A673 (cell line): ENCODE measurements at regions not wholly inside any gene's neighbourhood (a gene's known extent, or its start where the extent isn't known, plus 50 kb on each side); places are given as distances from the start of the nearest gene placed in this dataset.

Experiments used
- BruUV-seq: library from RNA; stranded (reverse); fragments of 400-500 nt; replicated peaks from 2 replicates; lab custom pipeline; 2021; lab: Mats Ljungman, UMichigan
- CTCF ChIA-PET: fragments of 300-600 bp; sonication (Branson Sonifier 250); formaldehyde crosslinking; loops from one replicate; lab custom pipeline; 2022; ENCODE audit warnings: antibody characterized with exemption; lab: Charles Lee
- POLR2A ChIA-PET: fragments of 300-600 bp; sonication (Branson Sonifier 250); formaldehyde crosslinking; loops from one replicate; lab custom pipeline; 2022; ENCODE audit warnings: antibody characterized with exemption; ENCODE audit not compliant: low non-redundant PET; lab: Charles Lee
- DNase-seq: peaks from one replicate; pipeline ENCODE4 v3.0.0-alpha.2; 2015; ENCODE audit warnings: low spot score
- H3K27ac ChIP-seq: fragments of 200-600 bp; sonication (generic); 2 replicates; pipeline ENCODE4 v1.5.1; 2016; ENCODE audit warnings: mixed run types, low read depth, mild to moderate bottlenecking, mixed read lengths, antibody characterized with exemption, low read length; ENCODE audit not compliant: poor library complexity, severe bottlenecking
- H3K27me3 ChIP-seq: fragments of 200-600 bp; sonication (generic); replicated peaks from 2 replicates; pipeline ENCODE4 v1.6.1; 2017; ENCODE audit warnings: mixed run types, low read depth, mild to moderate bottlenecking, mixed read lengths, antibody characterized with exemption, low read length; ENCODE audit not compliant: insufficient read depth, poor library complexity
- H3K36me3 ChIP-seq: fragments of 200-600 bp; sonication (generic); 2 replicates; pipeline ENCODE4 v1.6.1; 2016; ENCODE audit warnings: mixed run types, mild to moderate bottlenecking, mixed read lengths, antibody characterized with exemption, low read length; ENCODE audit not compliant: insufficient read depth, poor library complexity, severe bottlenecking
- H3K4me1 ChIP-seq: fragments of 200-600 bp; sonication (generic); 2 replicates; pipeline ENCODE4 v1.6.1; 2017; ENCODE audit warnings: mixed run types, mild to moderate bottlenecking, mixed read lengths, antibody characterized with exemption, low read length; ENCODE audit not compliant: insufficient read depth, poor library complexity, severe bottlenecking
- H3K4me3 ChIP-seq: fragments of 200-600 bp; sonication (generic); 2 replicates; pipeline ENCODE4 v1.5.1; 2016; ENCODE audit warnings: low read depth, mixed run types, mild to moderate bottlenecking, mixed read lengths, low read length; ENCODE audit not compliant: poor library complexity, severe bottlenecking
- H3K9me3 ChIP-seq: fragments of 200-600 bp; sonication (generic); 2 replicates; pipeline ENCODE4 v1.6.1; 2016; ENCODE audit warnings: mixed run types, low read depth, mild to moderate bottlenecking, mixed read lengths, antibody characterized with exemption, low read length; ENCODE audit not compliant: poor library complexity, severe bottlenecking
- EZH2 ChIP-seq: fragments of 200-600 bp; sonication (generic); IDR thresholded peaks from 2 replicates; pipeline ENCODE4 v1.6.1; 2017; ENCODE audit warnings: borderline replicate concordance, low read depth, mild to moderate bottlenecking, mixed read lengths, antibody characterized with exemption, low read length; ENCODE audit not compliant: poor library complexity, severe bottlenecking
- intact Hi-C: fragments of 100-400 bp; cut with micrococcal nuclease; formaldehyde crosslinking; loops from one replicate; pipeline ENCODE4 v1.10.0; 2022; ENCODE audit not compliant: unreplicated experiment
- TF ChIP-seq, protein P1 (sequence below): fragments of 300-800, 200-600 bp; sonication (generic); conservative IDR thresholded peaks from 2 replicates; pipeline ENCODE4 v1.5.1; 2017; ENCODE audit warnings: low read depth, mild to moderate bottlenecking, antibody characterized with exemption, low read length, moderate library complexity, mixed read lengths

DNA sequence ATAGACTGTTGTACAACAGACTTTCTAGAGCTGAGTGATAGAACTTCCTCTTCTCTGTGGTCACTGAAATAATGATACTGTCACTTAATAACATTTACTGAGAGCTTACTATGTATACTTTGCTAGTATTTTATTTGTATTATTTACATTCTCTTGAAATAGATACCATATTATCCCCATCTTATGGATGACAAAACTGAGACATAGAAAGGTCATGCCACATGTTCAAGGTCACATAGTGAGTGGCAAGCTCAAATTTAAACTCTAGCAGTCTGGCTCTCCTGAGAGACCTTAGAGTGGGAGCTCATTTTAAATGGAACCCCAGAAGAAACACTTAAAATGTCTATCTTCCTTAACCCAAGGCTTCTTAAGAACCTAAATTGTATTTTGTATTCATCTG lies 266.6 kb upstream of the CAMK1G start:
- no peaks in the 10 kb centered on the region for H3K4me1 ChIP-seq
- H3K9me3 ChIP-seq, result no peaks in the 10 kb centered on the region
- H3K4me3 ChIP-seq, result no peak overlapping the region
- no TSS peak for BruUV-seq
- POLR2A ChIA-PET, result no interaction called here
- CTCF ChIA-PET, result no interaction called here
- no peak for DNase-seq
- TF ChIP-seq, protein P1, sequence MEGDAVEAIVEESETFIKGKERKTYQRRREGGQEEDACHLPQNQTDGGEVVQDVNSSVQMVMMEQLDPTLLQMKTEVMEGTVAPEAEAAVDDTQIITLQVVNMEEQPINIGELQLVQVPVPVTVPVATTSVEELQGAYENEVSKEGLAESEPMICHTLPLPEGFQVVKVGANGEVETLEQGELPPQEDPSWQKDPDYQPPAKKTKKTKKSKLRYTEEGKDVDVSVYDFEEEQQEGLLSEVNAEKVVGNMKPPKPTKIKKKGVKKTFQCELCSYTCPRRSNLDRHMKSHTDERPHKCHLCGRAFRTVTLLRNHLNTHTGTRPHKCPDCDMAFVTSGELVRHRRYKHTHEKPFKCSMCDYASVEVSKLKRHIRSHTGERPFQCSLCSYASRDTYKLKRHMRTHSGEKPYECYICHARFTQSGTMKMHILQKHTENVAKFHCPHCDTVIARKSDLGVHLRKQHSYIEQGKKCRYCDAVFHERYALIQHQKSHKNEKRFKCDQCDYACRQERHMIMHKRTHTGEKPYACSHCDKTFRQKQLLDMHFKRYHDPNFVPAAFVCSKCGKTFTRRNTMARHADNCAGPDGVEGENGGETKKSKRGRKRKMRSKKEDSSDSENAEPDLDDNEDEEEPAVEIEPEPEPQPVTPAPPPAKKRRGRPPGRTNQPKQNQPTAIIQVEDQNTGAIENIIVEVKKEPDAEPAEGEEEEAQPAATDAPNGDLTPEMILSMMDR, result no peak
- TF ChIP-seq EZH2, result no peak
- intact Hi-C loops, result no loop called here
- H3K27ac ChIP-seq, result no peak overlapping the region
- H3K36me3 ChIP-seq, result no peaks in the 10 kb centered on the region
- peaks cover 13% of the 10 kb centered on the region for H3K27me3 ChIP-seq

DNA sequence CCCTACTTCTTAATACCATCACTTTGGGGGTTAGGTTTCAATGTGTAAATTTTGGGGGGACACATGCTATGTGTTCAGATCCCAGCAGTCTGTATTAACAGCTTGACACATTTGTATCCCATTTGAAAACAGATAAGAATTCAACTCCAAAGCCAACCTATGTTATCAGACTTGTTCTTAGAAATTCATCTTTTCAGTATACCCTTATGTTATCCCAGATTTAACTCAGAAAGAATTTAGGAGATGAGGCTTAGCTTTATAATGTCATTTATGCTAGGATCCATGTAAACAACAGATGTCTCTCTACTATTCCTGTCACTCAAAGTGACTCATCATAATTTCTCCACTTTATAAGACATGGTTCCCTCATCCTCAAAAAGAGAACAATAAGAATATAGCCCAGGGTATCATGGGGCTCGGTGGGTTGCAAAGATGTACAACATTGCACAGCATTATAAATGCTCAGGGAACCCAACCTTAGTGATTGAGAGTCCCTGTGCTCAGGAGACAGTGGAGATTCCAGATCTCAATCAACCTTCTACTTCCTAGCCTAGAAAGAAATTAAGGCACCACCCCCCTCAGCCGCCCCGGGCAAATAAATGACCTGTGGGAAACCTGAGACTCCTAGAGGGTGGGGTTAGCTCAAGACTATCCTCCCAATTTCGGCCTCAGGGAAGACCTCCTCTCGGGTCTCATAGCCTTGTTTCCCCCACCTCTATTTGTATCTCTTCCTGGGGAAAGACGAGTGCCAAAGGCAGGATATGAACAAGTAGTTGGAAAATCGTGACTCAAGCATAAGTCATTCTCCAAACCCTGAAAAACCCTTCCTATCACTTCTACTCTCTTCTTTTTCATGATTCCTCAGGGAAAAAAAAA lies 265.1 kb upstream of the CAMK1G start:
- peaks cover 13% of the 10 kb centered on the region for H3K27me3 ChIP-seq
- H3K27ac ChIP-seq, result no peak overlapping the region
- no peak overlapping the region for H3K4me3 ChIP-seq
- no peaks in the 10 kb centered on the region for H3K9me3 ChIP-seq
- H3K36me3 ChIP-seq, result no peaks in the 10 kb centered on the region
- no TSS peak for BruUV-seq
- ChIA-PET POLR2A (no interaction called here), CTCF (no interaction called here)
- DNase-seq, result no peak
- no peaks in the 10 kb centered on the region for H3K4me1 ChIP-seq
- intact Hi-C loops, result no loop called here
- TF ChIP-seq, protein P1, result no peak
- TF ChIP-seq EZH2, result no peak

DNA sequence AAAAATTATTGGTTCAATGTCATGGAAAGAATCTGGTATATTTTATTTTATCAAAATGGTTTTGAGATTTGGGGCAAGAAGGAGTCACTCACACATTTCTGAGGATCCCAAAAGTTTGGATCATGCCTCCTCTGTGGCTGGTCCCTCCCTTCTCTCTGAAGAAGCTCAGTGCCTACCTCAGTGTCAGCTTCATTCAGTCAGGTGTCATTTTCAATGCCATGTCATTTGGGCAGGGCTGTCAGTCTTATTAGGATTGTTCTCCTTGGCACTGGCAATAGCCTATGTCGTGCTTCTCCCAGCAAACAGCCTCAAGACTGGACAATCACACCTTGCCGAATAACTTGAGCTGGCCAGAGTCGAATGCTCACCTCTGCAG lies 264.5 kb upstream of the CAMK1G start:
- no peaks in the 10 kb centered on the region for H3K36me3 ChIP-seq
- no peak overlapping the region for H3K27ac ChIP-seq
- CTCF ChIA-PET, result no interaction called here
- POLR2A ChIA-PET, result no interaction called here
- H3K9me3 ChIP-seq, result no peaks in the 10 kb centered on the region
- TF ChIP-seq, protein P1, result no peak
- TF ChIP-seq EZH2, result no peak
- H3K4me3 ChIP-seq, result no peak overlapping the region
- DNase-seq, result no peak
- H3K27me3 ChIP-seq, result peaks cover 13% of the 10 kb centered on the region
- no TSS peak for BruUV-seq
- intact Hi-C loops, result no loop called here
- no peaks in the 10 kb centered on the region for H3K4me1 ChIP-seq
